ENCODE measurements at regions not wholly inside any gene's neighbourhood (a gene's known extent, or its start where the extent isn't known, plus 50 kb on each side); places are given as distances from the start of the nearest gene placed in this dataset.

- 71 to 79% methylated on average over 2 of the region's 2 CpGs for WGBS, 2 donors
- TF ChIP-seq CTCF (IDR thresholded peaks at IDR 0.05) (no peak), POLR2A (IDR thresholded peaks at IDR 0.05) (no peak)
These were observed 116.8 kb upstream of the FSHR start for GRCh38 chr2:49271060-49271606.

GRCh38 chr2:49270091-49270490 is 115.8 kb upstream of the FSHR start:
- no peak for TF ChIP-seq CTCF (IDR thresholded peaks at IDR 0.05)
- no peak for TF ChIP-seq POLR2A (IDR thresholded peaks at IDR 0.05)
- WGBS, 2 donors = 95 to 97% methylated on average over 6 of the region's 6 CpGs
- Histone ChIP-seq H3K9me3 (no peaks in the 10 kb centered on the region), H3K4me1 (no peaks in the 10 kb centered on the region), H3K4me3 (replicated peaks in 1 of 3) (no peak overlapping the region), H3K27ac (no peak overlapping the region), H3K36me3 (no peaks in the 10 kb centered on the region), H3K27me3 (no peaks in the 10 kb centered on the region)
- intact Hi-C loops (cut with DNase I) = no loop called here
- DNase-seq = no peak

More at GRCh38 chr2:49271060-49271606, 116.8 kb upstream of the FSHR start:
- Histone ChIP-seq H3K27me3 (no peaks in the 10 kb centered on the region), H3K4me1 (no peaks in the 10 kb centered on the region), H3K4me3 (replicated peaks in 1 of 3) (no peak overlapping the region), H3K9me3 (no peaks in the 10 kb centered on the region), H3K36me3 (no peaks in the 10 kb centered on the region), H3K27ac (no peak overlapping the region)
- intact Hi-C loops (cut with DNase I) = no loop called here
- no peak for DNase-seq

- Histone ChIP-seq H3K36me3 (no peaks in the 10 kb centered on the region), H3K4me1 (no peaks in the 10 kb centered on the region), H3K27ac (no peak overlapping the region), H3K9me3 (no peaks in the 10 kb centered on the region), H3K27me3 (no peaks in the 10 kb centered on the region), H3K4me3 (replicated peaks in 1 of 3) (no peak overlapping the region)
- TF ChIP-seq POLR2A (IDR thresholded peaks at IDR 0.05) (no peak), CTCF (IDR thresholded peaks at IDR 0.05) (no peak)
- 71 to 84% methylated on average over 2 of the region's 2 CpGs for WGBS, 2 donors
- intact Hi-C loops (cut with DNase I) = no loop called here
- DNase-seq = no peak
These were observed 111.2 kb upstream of the FSHR start for GRCh38 chr2:49265471-49265870.

- DNase-seq = no peak
- 49 to 56% methylated on average over 8 of the region's 8 CpGs for WGBS, 2 donors
- no peak for TF ChIP-seq POLR2A (IDR thresholded peaks at IDR 0.05)
- TF ChIP-seq CTCF (IDR thresholded peaks at IDR 0.05) = no peak
- Histone ChIP-seq H3K27me3 (no peaks in the 10 kb centered on the region), H3K9me3 (no peaks in the 10 kb centered on the region), H3K4me1 (no peaks in the 10 kb centered on the region), H3K4me3 (replicated peaks in 1 of 3) (no peak overlapping the region), H3K27ac (no peak overlapping the region), H3K36me3 (no peaks in the 10 kb centered on the region)
- intact Hi-C loops (cut with DNase I) = no loop called here
These were observed 108.7 kb upstream of the FSHR start for GRCh38 chr2:49262801-49263560.

GRCh38 chr2:49261781-49262180 is 107.5 kb upstream of the FSHR start:
- H3K27ac ChIP-seq = no peak overlapping the region
- no peak for DNase-seq
- H3K36me3 ChIP-seq = no peaks in the 10 kb centered on the region
- no peaks in the 10 kb centered on the region for H3K4me1 ChIP-seq
- TF ChIP-seq POLR2A (IDR thresholded peaks at IDR 0.05) (no peak), CTCF (IDR thresholded peaks at IDR 0.05) (no peak)
- no peaks in the 10 kb centered on the region for H3K27me3 ChIP-seq
- intact Hi-C loops (cut with DNase I) = no loop called here
- H3K4me3 ChIP-seq (replicated peaks in 1 of 3) = no peak overlapping the region
- 87 to 92% methylated on average over 4 of the region's 4 CpGs for WGBS, 2 donors
- no peaks in the 10 kb centered on the region for H3K9me3 ChIP-seq

Measured in thyroid gland (tissue), 4 donors.